Sigmoid colon (tissue), 3 donors: ENCODE measurements at regions not wholly inside any gene's neighbourhood (a gene's known extent, or its start where the extent isn't known, plus 50 kb on each side); places are given as distances from the start of the nearest gene placed in this dataset.

Source experiments
- CTCF ChIP-seq, 4 experiments: fragments of 450-650 bp in 3 of 4; fragments of 200-600 bp in 1 of 4; IDR thresholded peaks; one replicate each; pipeline ENCODE4 v1.5.1; 2016 to 2019; ENCODE audit warnings: antibody characterized with exemption in 4 of 4, mild to moderate bottlenecking in 3 of 4, moderate library complexity in 2 of 4
- POLR2A ChIP-seq, 2 donors: fragments of 450-650 bp; IDR thresholded peaks; one replicate each; pipeline ENCODE4 v1.6.1; 2016; ENCODE audit warnings: antibody characterized with exemption in 2 of 2, mild to moderate bottlenecking in 2 of 2, moderate library complexity in 2 of 2

DNA sequence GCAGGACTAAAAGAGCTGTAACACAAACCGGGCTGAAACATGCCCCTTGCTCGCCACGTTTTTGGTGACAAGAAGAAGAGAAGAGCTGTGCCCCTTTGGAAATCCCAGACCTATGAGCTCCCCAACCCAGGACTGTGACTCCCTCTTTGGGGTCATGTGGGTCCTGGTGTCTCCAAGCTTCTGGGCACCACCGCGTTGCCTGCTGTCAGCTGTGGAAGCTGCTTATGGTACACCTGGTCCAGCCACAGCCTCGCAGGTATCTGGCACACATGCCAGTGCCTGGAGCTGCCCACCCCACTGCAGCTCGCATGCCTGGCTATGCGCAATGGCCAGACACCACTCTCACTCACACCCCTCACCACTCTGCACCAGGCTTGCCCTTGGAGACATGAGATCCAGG lies 171.8 kb downstream of the MATN1 start:
- TF ChIP-seq POLR2A (IDR thresholded peaks at IDR 0.05) = no peak
- TF ChIP-seq CTCF (IDR thresholded peaks at IDR 0.05) = no peak
